ENCODE measurements at regions not wholly inside any gene's neighbourhood (a gene's known extent, or its start where the extent isn't known, plus 50 kb on each side); places are given as distances from the start of the nearest gene placed in this dataset.
"Not testable (repeated sequence)": the region's sequence is repeated elsewhere in the genome, so short reads cannot be mapped to it uniquely, and the experiment has no call there.

- DNase-seq, result not testable (repeated sequence)
Measured at GRCh38 chr7:153409567-153410342, 642.4 kb upstream of the DPP6 start.

DNA sequence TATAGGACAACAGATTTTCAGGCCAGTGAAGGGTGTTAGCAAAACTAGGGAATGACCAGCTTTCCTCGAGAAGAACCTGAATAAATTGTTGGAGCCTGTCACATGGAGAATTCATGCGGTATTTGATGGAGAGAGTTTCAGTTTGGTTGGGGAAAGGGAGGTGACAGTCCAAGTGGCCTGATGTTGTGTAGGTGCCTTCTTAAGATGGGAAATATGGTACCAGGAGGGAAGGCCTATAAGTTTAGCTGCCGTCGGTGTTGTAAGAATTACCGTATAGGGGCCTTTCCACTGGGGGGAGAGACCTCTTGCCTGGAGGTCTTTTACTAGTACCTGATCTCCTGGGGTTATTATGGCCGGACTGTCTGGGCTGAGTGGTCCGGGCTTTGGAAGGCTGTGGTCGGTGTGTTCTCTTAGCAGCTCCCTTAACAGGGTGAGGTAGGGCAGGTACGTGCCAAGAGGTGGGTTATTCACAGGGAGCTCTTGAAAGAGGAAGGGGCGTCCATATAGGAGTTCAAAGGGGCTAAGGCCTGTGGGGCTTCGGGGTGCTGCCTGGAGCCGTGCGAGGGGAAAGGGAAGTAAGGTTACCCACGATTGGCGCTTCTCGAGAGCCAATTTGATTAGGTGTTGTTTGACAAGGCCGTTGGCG, 641.1 kb upstream of the DPP6 start:
- not testable (repeated sequence) for DNase-seq

GRCh38 chr7:153412114-153412823, 639.9 kb upstream of the DPP6 start:
- not testable (repeated sequence) for DNase-seq

DNA sequence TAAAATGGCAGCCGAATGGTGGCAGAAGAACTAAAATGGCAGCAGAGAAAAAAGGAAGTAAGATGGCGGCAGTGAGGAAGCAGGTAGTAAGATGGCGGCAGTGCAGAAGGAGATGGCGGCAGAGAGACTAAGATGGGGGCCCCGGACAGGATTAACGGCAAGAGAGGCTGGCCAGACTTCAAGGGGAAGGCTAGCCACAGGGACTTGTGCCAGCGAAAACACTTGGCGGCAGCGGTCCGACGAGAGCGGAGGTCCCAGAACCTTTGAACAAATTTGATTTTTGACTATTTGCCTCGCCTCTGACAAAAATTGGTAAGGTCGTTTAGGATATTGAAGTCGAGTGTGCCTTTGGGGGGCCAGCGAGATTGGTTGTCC, 639.4 kb upstream of the DPP6 start:
- not testable (repeated sequence) for DNase-seq

- no peak for DNase-seq
Measured at GRCh38 chr7:153413199-153413539, 639.0 kb upstream of the DPP6 start.

DNA sequence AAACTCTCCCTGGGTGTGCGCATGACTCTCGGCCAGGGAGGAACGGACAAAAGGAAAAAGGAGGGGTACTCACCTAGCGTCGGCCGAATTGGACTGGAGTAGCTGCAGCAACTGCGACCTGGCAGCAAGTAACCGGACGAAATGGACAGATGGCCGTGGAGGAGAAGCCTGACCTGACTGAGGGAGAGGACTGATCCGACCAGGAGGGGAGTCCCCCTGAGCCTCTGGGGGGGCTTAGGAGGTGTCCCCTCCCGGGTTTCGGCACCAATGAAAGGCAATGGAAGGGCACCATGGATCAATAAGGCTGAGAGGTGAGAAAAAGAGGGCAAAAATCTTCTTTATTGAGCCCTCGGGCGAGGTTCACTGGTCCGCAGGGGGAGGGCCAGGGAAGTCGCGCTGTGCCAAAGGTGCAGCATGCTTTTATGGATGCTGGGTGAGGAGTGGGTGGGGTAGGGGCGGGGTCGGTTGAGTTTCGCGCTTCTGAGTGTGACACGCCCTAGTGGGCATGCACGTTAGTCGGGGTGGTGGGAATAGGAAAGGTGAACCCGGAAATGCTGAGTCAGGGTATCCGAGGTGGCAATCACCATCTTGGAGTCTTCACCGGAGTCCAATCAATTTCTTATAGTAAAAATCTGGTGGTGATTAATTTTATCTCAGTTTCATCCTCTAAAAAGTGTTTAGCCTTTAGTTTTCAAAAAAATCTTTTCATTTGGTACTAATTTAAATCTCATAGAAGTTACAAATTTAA, 638.5 kb upstream of the DPP6 start:
- DNase-seq, result no peak

GRCh38 chr7:153414288-153414629, 637.9 kb upstream of the DPP6 start:
- no peak for DNase-seq

DNA sequence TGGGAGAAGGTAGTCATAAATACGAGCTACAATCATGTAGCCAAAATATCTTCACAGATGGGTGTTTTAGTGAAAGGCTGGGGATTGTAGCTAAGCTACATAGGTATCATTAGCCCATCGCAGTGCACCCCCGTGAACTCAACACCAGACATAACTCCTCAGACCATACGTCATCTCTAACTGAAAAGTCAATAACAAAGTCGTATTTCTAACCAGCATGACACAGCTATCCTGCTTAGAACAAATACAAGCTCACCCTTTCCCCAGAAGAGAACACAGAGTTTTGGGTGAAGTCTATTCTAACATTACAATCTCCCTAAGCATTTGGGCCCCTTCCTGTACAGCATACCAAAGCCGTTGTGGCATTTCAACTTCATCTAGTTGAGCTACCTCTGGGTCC, 636.6 kb upstream of the DPP6 start:
- no peak for DNase-seq

GRCh38 chr7:153422291-153423209, 629.6 kb upstream of the DPP6 start:
- DNase-seq, result no peak

- DNase-seq, result no peak
Measured at GRCh38 chr7:153423210-153423590, 629.0 kb upstream of the DPP6 start.

- no peak for DNase-seq
Measured at GRCh38 chr7:153430931-153431330, 621.3 kb upstream of the DPP6 start.

GRCh38 chr7:153432063-153432462, 620.1 kb upstream of the DPP6 start:
- DNase-seq, result no peak

DNA sequence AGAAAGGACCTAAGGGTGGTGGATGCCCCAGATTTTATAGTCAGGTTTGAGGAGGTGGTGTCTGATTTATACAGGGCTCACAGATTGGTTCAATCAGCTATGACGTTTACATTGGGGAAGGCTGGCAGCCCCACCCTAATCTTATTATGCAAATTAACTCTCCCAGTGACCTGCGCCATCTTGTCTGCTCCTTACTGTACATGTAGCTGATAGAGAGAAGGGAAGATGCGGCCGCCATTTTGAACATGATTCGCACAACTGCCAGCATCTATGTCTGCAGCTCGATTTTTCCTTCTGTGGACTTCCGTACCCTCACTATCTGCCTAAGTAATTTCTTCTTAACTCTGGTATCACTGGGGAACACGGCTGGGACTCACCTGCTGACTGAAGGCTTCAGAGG, 619.0 kb upstream of the DPP6 start:
- no peak for DNase-seq

DNA sequence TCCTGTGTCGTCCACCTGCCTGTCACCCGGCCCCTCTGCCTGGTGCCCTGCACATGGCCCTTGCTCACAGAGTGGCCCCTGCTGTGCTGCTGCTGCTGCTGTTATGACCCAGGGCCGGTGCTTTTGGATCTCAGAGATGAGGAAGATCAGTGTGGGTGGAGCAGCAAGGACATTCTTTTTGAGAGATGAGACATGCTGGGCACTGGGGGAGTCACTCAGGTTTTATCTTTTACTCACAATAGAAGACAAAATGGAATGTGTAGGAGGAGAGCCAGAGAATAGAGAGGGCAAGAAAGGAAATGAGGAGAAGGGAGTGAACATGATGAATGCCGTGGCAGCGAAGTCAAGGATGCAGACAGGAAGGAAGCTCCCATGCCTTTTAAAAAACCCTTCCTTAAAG, 611.5 kb upstream of the DPP6 start:
- no peak for DNase-seq

DNA sequence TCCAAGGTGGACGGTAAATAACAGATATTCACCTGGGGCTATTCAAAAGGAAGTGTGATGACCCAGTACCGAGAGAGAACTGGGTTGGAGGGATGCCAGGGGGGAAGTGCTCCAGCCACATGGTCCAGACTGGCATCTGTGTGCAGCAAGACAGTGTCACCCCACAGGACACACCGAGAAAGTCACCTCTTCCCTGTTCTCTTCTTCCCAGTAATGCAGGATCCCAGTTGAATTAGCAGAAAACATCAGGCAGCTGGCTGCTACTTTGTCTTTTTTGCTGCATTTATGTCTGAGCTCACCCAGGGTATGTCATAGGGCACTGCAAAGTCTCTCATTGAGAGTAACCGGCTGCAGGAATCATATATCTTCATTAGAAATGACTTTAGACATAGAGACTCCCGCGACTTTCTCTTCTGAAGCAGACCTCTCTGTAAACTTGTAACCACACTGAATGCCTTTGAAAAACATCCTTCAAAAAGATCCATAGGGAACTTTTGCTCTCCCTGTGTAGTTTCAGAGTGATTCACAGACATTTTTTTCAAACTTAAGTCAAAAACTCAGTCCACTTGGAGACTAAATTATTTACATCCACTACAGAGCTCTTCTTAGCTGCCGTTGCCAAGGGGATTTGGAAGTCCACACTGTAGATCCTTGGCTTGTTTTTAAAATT, 609.0 kb upstream of the DPP6 start:
- DNase-seq, result no peak

GRCh38 chr7:153444641-153445040, 607.6 kb upstream of the DPP6 start:
- DNase-seq, result no peak

GRCh38 chr7:153445641-153446040, 606.6 kb upstream of the DPP6 start:
- no peak for DNase-seq

DNA sequence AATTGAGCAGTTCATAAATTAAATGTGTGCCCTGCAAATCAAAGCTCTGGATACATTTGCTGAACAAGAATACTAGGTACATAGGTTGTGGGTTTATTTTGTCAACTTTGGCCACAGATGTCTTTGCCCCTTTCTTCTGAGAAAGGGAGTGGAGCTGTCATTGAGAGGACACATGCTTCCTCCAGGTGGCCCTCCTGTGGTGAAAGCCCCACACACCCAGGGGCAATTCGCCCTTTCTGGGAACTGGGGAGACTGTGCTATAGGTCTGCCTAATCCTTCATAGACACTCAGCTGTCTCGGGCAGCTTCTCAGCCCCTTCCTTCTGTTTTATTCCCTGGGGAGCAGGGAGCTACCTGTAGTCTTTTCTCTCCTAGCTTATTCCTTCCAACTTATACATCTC, 605.7 kb upstream of the DPP6 start:
- DNase-seq, result no peak

DNA sequence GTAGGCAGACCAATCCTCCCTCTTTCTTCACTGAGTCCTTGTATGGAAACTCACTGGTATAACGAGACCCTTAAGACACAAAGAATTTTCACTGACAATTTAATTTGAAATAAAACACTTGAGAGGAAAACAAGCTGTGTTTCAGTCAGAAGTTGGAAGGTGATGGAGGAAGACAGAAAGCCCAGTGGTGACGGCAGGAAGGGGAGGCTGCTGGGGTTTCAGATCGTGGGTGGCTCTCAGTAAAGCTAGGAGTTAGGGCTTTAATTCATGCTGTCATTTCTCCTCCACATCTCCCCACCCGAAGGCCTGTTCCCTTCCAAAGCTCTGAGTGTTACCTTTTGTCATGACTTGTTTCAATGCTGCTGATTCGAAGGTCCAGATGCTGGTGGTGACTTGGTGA, 605.2 kb upstream of the DPP6 start:
- DNase-seq, result no peak

GRCh38 chr7:153452661-153453060, 599.5 kb upstream of the DPP6 start:
- no peak for DNase-seq

- no peak for DNase-seq
Measured at GRCh38 chr7:153454306-153454705, 597.9 kb upstream of the DPP6 start.

- no peak for DNase-seq
Measured at GRCh38 chr7:153457746-153458145, 594.5 kb upstream of the DPP6 start.

All from right forelimb (tissue), 1 donor.